ENCODE measurements at regions not wholly inside any gene's neighbourhood (a gene's known extent, or its start where the extent isn't known, plus 50 kb on each side); places are given as distances from the start of the nearest gene placed in this dataset.

DNA sequence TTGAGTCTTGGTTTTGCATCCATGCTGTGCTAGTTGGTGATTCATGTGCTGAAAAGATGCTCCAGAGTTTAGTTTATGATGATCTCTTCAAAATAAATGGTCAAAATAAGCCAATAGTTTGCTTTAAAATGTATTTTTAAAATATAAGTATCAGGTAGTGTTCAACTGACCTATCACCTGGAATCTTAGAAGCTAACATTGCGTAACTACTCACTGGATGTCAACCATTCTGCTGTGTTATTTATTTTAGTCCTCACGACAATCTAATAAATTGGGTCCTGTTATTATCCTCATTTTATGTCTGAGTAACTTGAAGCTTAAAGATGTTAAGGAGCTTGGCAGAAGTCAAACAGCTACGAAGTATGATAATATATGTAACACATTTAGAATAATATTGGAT lies 563.7 kb upstream of the MDFIC2 start:
- peaks cover 10% of the 10 kb centered on the region for H3K36me3 Mint-ChIP-seq (ENCODE audit: low read depth)
- H3K27ac Mint-ChIP-seq = no peak overlapping the region
- TF ChIP-seq, protein P1, sequence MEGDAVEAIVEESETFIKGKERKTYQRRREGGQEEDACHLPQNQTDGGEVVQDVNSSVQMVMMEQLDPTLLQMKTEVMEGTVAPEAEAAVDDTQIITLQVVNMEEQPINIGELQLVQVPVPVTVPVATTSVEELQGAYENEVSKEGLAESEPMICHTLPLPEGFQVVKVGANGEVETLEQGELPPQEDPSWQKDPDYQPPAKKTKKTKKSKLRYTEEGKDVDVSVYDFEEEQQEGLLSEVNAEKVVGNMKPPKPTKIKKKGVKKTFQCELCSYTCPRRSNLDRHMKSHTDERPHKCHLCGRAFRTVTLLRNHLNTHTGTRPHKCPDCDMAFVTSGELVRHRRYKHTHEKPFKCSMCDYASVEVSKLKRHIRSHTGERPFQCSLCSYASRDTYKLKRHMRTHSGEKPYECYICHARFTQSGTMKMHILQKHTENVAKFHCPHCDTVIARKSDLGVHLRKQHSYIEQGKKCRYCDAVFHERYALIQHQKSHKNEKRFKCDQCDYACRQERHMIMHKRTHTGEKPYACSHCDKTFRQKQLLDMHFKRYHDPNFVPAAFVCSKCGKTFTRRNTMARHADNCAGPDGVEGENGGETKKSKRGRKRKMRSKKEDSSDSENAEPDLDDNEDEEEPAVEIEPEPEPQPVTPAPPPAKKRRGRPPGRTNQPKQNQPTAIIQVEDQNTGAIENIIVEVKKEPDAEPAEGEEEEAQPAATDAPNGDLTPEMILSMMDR (IDR thresholded peaks at IDR 0.05) = no peak
- no peak for DNase-seq
- H3K9me3 Mint-ChIP-seq = peaks cover 32% of the 10 kb centered on the region
- no peak overlapping the region for H3K4me3 Mint-ChIP-seq
- no peaks in the 10 kb centered on the region for H3K27me3 Mint-ChIP-seq (ENCODE audit: low read depth, poor library complexity)
- peaks cover 5% of the 10 kb centered on the region for H3K4me1 Mint-ChIP-seq

DNA sequence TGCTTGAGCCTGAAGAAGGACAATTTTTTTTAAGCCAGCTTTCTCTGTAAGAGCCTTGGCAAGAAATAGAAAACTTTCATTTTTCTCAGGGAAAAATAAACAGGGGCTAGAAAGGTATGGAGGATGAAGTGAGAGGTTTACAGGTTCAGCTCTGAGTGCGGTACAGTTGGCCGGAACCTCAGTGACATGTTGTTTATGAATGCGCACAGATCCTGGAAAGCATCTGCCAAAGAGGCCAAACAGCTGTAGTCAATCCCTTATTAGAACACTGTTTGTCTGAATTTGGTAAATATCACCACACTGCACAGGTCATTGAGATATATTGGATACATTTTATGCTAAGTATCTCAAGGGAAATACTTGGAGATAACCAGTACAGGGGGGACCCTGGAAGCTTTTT lies 561.8 kb upstream of the MDFIC2 start:
- no peaks in the 10 kb centered on the region for H3K27me3 Mint-ChIP-seq (ENCODE audit: low read depth, poor library complexity)
- peaks cover 48% of the 10 kb centered on the region for H3K9me3 Mint-ChIP-seq
- H3K27ac Mint-ChIP-seq = no peak overlapping the region
- DNase-seq = no peak
- H3K36me3 Mint-ChIP-seq (ENCODE audit: low read depth) = peaks cover 10% of the 10 kb centered on the region
- H3K4me1 Mint-ChIP-seq = peaks cover 5% of the 10 kb centered on the region
- no peak overlapping the region for H3K4me3 Mint-ChIP-seq
- TF ChIP-seq, protein P1 (IDR thresholded peaks at IDR 0.05) = no peak

- no peak for DNase-seq
These were observed 561.2 kb upstream of the MDFIC2 start for GRCh38 chr3:70873686-70874085.

DNA sequence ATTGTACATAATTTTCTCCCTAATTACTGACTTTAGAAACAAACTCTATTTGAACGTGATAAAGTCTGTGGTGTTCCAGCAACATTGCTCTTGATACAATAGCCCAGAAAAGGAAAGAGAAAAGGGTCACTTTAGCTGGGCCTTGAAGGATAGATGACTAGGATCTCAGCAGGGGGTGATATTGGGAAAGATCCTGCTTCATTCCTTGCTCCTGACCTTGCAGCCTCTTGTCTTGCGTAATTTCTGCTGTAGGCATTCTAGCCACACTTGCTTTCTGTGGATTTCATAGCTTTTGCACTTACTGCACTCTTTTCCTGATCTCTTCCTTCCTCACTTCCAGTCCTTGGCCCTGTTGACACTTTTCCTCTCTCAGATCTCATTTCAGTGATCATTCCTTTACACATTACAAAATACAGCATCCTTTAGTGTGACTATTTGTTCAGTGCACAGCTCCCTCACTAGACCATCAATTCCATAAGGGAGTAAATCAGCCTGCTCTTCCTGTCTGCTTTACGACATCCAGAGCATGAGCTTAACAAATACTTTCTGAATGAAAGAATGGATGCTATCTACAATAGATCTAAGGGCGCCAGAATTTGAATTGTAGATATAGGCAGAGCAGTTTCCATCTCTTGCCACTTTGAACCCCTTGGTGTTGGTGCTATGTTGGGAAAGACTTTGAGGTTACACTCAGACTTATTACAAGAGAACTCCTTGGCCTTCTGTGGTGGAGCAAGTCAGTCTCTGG lies 559.6 kb upstream of the MDFIC2 start:
- Mint-ChIP-seq H3K4me1 (peaks cover 5% of the 10 kb centered on the region), H3K27me3 (ENCODE audit: low read depth, poor library complexity) (no peaks in the 10 kb centered on the region), H3K27ac (no peak overlapping the region), H3K4me3 (no peak overlapping the region), H3K9me3 (peaks cover 46% of the 10 kb centered on the region), H3K36me3 (ENCODE audit: low read depth) (peaks cover 5% of the 10 kb centered on the region)
- TF ChIP-seq, protein P1 (IDR thresholded peaks at IDR 0.05) = no peak
- DNase-seq = no peak

More at GRCh38 chr3:70873686-70874085, 561.2 kb upstream of the MDFIC2 start:
- Mint-ChIP-seq H3K36me3 (ENCODE audit: low read depth) (peaks cover 10% of the 10 kb centered on the region), H3K9me3 (peaks cover 49% of the 10 kb centered on the region), H3K4me1 (peaks cover 5% of the 10 kb centered on the region), H3K27ac (no peak overlapping the region), H3K27me3 (ENCODE audit: low read depth, poor library complexity) (no peaks in the 10 kb centered on the region), H3K4me3 (no peak overlapping the region)
- TF ChIP-seq, protein P1 (IDR thresholded peaks at IDR 0.05) = no peak

DNA sequence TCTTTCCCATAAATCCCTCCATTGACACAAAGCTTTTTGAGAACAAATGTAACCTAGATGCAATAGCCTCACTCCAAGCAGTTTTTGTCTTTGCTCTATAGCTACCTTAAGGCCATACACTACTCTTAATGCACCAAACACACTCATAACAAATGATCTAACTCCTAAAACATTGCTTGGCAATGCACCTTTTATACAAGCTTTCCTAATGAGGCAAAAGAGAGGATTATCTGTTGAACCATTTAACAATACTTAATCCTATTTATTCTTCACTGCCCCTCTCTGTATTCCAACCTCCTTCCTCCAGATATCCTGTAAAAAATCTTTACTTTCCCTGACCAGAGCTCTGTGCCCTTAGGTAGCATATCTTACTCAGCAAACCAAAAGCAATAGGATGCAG lies 558.1 kb upstream of the MDFIC2 start:
- peaks cover 5% of the 10 kb centered on the region for H3K4me1 Mint-ChIP-seq
- H3K4me3 Mint-ChIP-seq = no peak overlapping the region
- TF ChIP-seq, protein P1 (IDR thresholded peaks at IDR 0.05) = no peak
- H3K9me3 Mint-ChIP-seq = peaks cover 60% of the 10 kb centered on the region
- H3K36me3 Mint-ChIP-seq (ENCODE audit: low read depth) = peaks cover 5% of the 10 kb centered on the region
- H3K27me3 Mint-ChIP-seq (ENCODE audit: low read depth, poor library complexity) = no peaks in the 10 kb centered on the region
- DNase-seq = no peak
- no peak overlapping the region for H3K27ac Mint-ChIP-seq

GRCh38 chr3:70868561-70868960 lies 556.1 kb upstream of the MDFIC2 start:
- TF ChIP-seq, protein P1 (IDR thresholded peaks at IDR 0.05) = no peak
- H3K4me1 Mint-ChIP-seq = no peaks in the 10 kb centered on the region
- DNase-seq = no peak

More at GRCh38 chr3:70868561-70868960, 556.1 kb upstream of the MDFIC2 start:
- H3K27ac Mint-ChIP-seq = no peak overlapping the region
- peaks cover 3% of the 10 kb centered on the region for H3K27me3 Mint-ChIP-seq (ENCODE audit: low read depth, poor library complexity)
- peaks cover 10% of the 10 kb centered on the region for H3K36me3 Mint-ChIP-seq (ENCODE audit: low read depth)
- no peak overlapping the region for H3K4me3 Mint-ChIP-seq
- H3K9me3 Mint-ChIP-seq = peaks cover 68% of the 10 kb centered on the region
